ENCODE measurements at regions not wholly inside any gene's neighbourhood (a gene's known extent, or its start where the extent isn't known, plus 50 kb on each side); places are given as distances from the start of the nearest gene placed in this dataset.

DNA sequence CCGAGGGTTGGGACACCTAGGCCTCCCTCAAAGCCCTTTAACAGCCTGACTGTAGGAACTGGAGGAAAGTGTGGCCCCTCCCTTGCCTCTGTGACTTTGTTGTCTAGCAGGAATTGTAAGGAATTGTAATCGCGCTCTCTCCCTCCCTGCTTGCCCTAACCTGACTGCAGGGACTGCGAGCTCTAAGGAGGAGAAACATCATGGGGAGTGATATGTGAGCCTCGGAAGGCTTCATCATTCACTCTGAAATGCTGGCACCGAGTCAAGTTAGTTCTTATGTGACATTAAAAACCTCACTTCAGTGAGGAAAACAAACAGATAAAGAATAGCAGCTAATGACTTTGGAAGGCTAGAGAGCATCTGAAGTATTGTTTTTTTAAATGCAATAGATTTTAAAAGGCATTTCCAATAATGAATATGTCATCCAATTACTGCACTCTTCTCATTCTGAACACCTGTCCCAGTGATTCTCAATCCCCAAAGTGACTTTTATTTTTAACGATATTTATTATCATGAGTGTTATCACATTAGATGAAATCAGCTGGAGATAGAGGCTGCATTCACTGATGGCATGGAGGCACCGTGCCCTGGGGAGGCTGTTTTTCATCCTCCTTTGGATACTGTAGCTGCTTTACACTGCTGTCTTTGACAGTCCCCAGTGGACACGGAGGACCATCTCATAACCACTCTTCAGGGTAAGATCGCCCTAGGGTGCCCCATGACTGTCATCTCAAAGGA lies 58.5 kb upstream of the NTM start:
- TF ChIP-seq, protein P1, sequence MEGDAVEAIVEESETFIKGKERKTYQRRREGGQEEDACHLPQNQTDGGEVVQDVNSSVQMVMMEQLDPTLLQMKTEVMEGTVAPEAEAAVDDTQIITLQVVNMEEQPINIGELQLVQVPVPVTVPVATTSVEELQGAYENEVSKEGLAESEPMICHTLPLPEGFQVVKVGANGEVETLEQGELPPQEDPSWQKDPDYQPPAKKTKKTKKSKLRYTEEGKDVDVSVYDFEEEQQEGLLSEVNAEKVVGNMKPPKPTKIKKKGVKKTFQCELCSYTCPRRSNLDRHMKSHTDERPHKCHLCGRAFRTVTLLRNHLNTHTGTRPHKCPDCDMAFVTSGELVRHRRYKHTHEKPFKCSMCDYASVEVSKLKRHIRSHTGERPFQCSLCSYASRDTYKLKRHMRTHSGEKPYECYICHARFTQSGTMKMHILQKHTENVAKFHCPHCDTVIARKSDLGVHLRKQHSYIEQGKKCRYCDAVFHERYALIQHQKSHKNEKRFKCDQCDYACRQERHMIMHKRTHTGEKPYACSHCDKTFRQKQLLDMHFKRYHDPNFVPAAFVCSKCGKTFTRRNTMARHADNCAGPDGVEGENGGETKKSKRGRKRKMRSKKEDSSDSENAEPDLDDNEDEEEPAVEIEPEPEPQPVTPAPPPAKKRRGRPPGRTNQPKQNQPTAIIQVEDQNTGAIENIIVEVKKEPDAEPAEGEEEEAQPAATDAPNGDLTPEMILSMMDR (IDR thresholded peaks at IDR 0.05): no peak
- TF ChIP-seq NFYB (CRISPR knock-in tag; conservative IDR thresholded peaks at IDR 0.05; ENCODE audit: low read depth) (no peak), ETV6 (CRISPR knock-in tag; IDR thresholded peaks at IDR 0.05) (no peak), CREB1 (CRISPR knock-in tag; IDR thresholded peaks at IDR 0.05) (no peak), ZNF138 (CRISPR knock-in tag; conservative IDR thresholded peaks at IDR 0.05) (no peak)
- TF ChIP-seq, protein P2, sequence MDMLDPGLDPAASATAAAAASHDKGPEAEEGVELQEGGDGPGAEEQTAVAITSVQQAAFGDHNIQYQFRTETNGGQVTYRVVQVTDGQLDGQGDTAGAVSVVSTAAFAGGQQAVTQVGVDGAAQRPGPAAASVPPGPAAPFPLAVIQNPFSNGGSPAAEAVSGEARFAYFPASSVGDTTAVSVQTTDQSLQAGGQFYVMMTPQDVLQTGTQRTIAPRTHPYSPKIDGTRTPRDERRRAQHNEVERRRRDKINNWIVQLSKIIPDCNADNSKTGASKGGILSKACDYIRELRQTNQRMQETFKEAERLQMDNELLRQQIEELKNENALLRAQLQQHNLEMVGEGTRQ (CRISPR knock-in tag; IDR thresholded peaks at IDR 0.05): no peak
